ENCODE measurements at regions not wholly inside any gene's neighbourhood (a gene's known extent, or its start where the extent isn't known, plus 50 kb on each side); places are given as distances from the start of the nearest gene placed in this dataset.

GRCh38 chr5:113825176-113825575 is 311.7 kb downstream of the YTHDC2 start:
- TF ChIP-seq, protein P1, sequence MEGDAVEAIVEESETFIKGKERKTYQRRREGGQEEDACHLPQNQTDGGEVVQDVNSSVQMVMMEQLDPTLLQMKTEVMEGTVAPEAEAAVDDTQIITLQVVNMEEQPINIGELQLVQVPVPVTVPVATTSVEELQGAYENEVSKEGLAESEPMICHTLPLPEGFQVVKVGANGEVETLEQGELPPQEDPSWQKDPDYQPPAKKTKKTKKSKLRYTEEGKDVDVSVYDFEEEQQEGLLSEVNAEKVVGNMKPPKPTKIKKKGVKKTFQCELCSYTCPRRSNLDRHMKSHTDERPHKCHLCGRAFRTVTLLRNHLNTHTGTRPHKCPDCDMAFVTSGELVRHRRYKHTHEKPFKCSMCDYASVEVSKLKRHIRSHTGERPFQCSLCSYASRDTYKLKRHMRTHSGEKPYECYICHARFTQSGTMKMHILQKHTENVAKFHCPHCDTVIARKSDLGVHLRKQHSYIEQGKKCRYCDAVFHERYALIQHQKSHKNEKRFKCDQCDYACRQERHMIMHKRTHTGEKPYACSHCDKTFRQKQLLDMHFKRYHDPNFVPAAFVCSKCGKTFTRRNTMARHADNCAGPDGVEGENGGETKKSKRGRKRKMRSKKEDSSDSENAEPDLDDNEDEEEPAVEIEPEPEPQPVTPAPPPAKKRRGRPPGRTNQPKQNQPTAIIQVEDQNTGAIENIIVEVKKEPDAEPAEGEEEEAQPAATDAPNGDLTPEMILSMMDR (IDR thresholded peaks at IDR 0.05): no peak
- no peak for TF ChIP-seq POLR2A (IDR thresholded peaks at IDR 0.05)
